ENCODE measurements at regions not wholly inside any gene's neighbourhood (a gene's known extent, or its start where the extent isn't known, plus 50 kb on each side); places are given as distances from the start of the nearest gene placed in this dataset.

GRCh38 chr2:19547321-19547720, 188.9 kb upstream of the OSR1 start:
- CTCF ChIA-PET, result no interaction called here
- POLR2A ChIA-PET, result no interaction called here
- no peak for DNase-seq (ENCODE audit: extremely low spot score)
- TF ChIP-seq CTCF (IDR thresholded peaks at IDR 0.05; ENCODE audit: control extremely low read depth, extremely low read depth, low read depth, missing control alignments), result no peak

GRCh38 chr2:19545507-19545906, 187.1 kb upstream of the OSR1 start:
- DNase-seq (ENCODE audit: extremely low spot score), result no peak
- no peak for TF ChIP-seq CTCF (IDR thresholded peaks at IDR 0.05; ENCODE audit: control extremely low read depth, extremely low read depth, low read depth, missing control alignments)
- CTCF ChIA-PET, result interaction anchor here (1.0 to 1.6 kb wide), 4 partner anchors 9 to 319 kb away, joined by 3 to 4 read pairs (median 4); no protein-coding TSS in a partner anchor

GRCh38 chr2:19543663-19544383, 185.4 kb upstream of the OSR1 start:
- ChIA-PET POLR2A (no interaction called here), CTCF (no interaction called here)
- no peak for DNase-seq (ENCODE audit: extremely low spot score)
- TF ChIP-seq CTCF (IDR thresholded peaks at IDR 0.05; ENCODE audit: control extremely low read depth, extremely low read depth, low read depth, missing control alignments), result no peak

More at GRCh38 chr2:19545507-19545906, 187.1 kb upstream of the OSR1 start:
- POLR2A ChIA-PET, result no interaction called here

GRCh38 chr2:19542796-19543662, 184.6 kb upstream of the OSR1 start:
- POLR2A ChIA-PET, result no interaction called here
- CTCF ChIA-PET, result interaction anchor here (1.2 to 1.6 kb wide), 2 partner anchors 10 kb away, joined by 4 read pairs; no protein-coding TSS in a partner anchor
- no peak for DNase-seq (ENCODE audit: extremely low spot score)
- no peak for TF ChIP-seq CTCF (IDR thresholded peaks at IDR 0.05; ENCODE audit: control extremely low read depth, extremely low read depth, low read depth, missing control alignments)

- DNase-seq (ENCODE audit: extremely low spot score), result no peak
- CTCF ChIA-PET, result interaction anchor here (1.6 kb wide), 1 partner anchor 11 kb away, joined by 4 read pairs; no protein-coding TSS in a partner anchor
- TF ChIP-seq CTCF (IDR thresholded peaks at IDR 0.05; ENCODE audit: control extremely low read depth, extremely low read depth, low read depth, missing control alignments), result no peak
These were observed 183.5 kb upstream of the OSR1 start for GRCh38 chr2:19541884-19542283.

GRCh38 chr2:19540739-19541525, 182.5 kb upstream of the OSR1 start:
- POLR2A ChIA-PET, result no interaction called here
- DNase-seq (ENCODE audit: extremely low spot score), result no peak
- no peak for TF ChIP-seq CTCF (IDR thresholded peaks at IDR 0.05; ENCODE audit: control extremely low read depth, extremely low read depth, low read depth, missing control alignments)
- CTCF ChIA-PET, result interaction anchor here (1.6 kb wide), 1 partner anchor 12 kb away, joined by 4 read pairs; no protein-coding TSS in a partner anchor

More at GRCh38 chr2:19541884-19542283, 183.5 kb upstream of the OSR1 start:
- POLR2A ChIA-PET, result no interaction called here

Data from GM10248 (cell line).